Activated CD8-positive, alpha-beta memory T cell treated with anti-CD3 and anti-CD28 coated beads, Interleukin-2, amount 50 U/mL, for 1 hour (primary cell): ENCODE measurements at regions not wholly inside any gene's neighbourhood (a gene's known extent, or its start where the extent isn't known, plus 50 kb on each side); places are given as distances from the start of the nearest gene placed in this dataset.
A peak's percentile ranks its signal among the peaks of the same experiment; 100 is the strongest.
"Not testable (repeated sequence)": the region's sequence is repeated elsewhere in the genome, so short reads cannot be mapped to it uniquely, and the experiment has no call there.

ENCODE experiments used
- DNase-seq: peaks from one replicate; pipeline ENCODE4 v3.0.0-alpha.2; 2020; ENCODE audit errors: extremely low read depth

DNA sequence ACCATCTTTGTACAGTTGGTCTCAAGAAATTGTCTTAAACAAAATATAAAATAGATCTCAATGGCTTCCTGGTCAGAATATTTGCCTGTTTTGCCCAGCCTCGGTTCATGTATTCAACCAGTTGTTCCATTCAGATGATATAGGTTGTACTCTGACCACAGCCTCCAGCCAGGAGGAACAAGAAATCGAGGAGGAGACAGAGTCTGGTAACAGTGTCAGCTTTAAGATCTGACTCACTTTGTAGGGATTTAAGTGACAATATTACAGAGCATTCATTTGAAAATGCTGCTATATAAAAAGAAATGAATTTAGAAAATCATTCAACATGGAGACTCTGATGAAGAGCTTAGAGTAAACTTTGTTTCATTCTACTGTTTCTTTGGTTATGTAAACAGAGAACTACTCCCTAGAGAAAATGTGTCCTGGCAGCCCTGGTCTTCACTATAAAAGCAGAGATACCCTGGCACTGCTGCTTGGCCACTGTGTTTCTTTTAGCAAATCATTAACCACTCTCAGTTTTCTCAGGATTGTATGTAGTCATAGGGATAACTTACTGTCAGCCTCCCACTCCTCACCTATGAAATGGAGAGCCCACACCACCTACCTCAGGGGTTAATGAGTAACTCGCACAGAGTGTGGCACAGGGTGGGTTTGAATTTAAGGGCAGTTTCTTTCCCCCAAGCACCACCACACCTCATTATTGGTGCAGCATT is 53.5 kb downstream of the PAGE2 start:
- no peak for DNase-seq

DNA sequence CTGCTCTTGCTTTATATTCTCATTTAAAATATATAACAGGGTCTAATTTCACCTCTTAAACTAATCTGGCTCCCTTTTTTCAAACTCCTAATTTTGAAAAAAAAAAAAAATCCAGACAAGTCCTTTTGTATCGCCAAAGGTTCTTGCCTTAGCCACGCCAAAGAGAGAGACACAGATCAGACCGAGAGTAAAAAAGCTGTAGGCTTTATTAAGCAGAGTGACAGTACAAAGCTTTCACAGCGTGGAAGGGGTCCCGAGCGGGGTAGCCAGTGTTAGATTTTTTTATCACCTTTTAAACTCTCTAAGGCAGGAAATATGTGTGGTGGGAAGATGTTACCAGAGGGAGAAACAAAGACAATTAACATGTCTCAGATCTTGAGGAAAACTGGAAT is 54.1 kb downstream of the PAGE2 start:
- DNase-seq, result no peak

DNA sequence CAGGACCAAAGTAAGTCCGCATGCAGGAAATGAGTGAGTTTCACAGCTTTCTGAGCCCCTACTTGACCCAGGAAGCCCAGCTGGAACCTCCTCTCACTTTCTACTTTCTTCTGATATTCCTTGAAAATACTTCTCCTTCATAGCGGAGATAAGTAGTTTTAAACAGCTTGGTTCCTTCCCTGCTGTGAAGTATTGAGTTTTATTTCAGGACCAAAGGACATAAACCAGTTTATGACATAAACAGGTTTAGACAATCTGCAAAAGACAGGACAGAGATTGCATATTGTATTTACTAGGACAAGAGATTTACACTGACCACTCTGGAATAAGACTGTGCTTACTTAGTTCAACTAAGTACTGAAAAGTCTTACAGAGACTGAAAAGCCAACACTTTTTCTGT is 54.8 kb downstream of the PAGE2 start:
- DNase-seq, result no peak

DNA sequence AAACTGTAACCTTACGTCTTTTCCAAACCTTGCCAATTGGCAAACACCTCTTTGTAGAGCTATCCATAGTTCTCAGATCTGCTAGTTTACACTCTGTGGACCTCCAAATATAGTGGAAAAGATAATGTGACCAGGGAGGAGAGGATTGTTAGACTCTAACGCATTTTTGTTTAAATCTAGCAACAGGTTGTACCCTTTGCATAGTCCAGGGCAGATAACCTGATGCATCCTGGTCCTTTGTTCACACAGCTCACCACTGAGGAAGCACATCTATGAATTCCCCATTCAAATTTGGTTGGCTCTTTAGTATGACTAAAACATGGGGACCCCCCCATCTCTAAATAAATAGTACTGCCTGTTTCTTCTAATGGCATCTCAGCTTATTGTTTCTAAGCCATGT is 55.9 kb downstream of the PAGE2 start:
- no peak for DNase-seq

DNA sequence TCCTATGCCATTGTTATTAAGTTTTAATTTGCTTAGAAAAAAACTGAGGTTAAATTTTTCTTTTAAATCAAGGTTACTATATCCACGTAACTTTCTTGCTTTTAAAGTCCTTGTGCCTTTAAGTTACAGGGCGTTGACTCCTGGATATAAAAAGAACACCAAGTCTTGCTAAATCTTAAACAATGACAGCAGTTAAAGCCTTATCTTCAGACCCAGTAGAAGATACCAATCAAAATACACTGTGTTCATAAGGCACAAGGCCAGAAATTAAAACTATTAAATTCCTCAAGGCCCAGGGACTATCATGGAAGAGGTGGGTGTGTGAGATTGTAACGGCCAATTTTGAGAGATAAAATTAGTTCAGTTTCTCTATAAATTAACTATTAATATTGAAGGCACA is 60.4 kb downstream of the PAGE2 start:
- no peak for DNase-seq

DNA sequence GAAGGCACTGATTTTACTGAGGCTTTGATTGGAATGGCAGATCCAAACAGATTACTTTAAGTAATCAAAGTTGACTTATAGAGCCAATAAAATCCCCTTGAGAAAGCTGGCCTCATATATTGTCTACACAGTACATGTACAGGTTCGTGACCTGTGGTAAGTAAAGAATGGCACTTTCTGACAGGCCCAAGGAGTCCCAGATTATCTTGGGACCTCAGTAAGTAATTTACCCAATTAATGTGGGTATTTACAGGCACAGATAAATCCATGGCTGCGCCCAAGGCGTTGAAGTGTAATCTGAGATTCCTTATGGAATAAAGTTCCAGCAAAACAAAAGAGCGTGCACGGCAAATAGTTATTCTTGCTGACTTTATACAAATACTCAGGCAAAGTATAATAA is 62.4 kb downstream of the PAGE2 start:
- DNase-seq, result no peak

DNA sequence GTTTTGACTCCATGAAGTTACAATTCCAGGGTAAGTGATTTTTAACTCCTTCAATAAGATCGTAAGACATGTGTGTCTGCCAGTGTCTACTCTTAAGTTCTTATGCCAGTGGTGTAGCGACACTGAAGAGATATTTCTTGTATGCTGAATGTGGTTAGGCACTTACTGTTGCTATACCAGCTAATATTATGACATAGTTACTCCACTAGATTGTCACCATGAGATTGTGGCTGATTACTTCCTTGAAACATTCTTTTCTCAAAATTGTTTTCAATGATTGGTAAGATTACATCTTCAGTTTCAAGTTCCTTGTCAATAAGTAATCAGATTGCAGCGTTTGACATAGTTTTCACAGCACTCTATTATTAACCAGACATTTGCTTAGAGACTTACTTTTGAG is 60.6 kb upstream of the PAGE5 start:
- DNase-seq, result no peak

DNA sequence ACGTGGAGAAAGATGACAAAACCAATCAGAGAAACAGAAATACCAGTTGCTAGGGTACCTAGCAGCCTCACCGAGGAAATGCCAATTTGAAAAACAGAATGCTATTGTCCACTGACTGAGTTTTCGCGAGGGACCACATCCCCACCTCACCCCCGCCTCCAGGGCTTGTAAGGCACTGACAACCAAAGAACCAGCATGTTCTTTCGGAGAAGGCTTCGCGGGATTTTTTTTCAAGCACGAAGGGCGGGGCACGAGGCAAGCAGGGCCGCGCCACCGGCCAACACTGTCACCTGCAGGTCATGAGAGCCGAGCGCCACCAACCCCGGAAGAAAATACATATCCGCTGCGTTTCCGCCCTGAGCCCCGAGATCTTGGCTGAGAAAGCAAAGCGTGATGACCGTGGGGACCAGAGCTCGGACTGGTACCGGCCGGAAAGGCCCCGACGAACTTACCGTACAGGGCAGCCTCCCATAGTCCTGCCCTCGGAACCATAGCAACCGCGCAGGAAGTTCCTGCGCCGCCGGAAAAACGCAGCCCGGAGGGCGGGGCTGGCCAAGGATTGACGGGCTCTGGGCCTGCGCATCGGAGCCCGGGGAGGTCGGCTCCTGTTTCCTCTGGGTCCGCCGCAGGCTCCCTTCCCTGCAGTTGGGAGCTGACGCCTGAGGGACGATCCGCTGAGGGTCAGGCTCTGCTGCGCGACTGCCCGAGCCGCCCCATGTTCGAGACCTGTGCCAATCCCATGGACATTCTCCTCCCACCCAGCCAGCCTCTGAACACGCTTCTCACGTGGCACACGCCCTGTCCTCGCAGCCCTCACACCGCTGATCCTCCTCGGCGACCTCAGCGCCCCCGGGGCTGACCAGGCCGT is 59.2 kb upstream of the PAGE5 start:
- peak; percentile 78 for DNase-seq

DNA sequence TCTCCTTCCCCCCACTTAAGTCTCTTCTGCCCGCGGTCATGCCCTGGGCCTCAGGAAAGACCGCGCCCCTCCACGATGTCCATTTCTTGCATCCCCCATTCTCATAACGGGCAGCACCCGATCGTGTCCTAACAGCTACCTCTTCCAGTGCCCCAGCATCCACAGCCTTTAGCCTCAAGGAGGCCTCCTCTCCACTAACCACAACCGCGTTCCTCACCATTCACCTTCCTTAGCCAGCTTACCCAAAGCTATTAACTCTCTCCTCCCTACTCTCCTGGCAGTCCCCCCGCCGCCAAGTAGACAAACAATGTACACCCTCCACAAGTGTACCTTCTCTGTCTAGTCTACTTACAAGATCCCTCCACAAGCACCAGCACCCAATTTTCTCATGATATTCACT is 58.6 kb upstream of the PAGE5 start:
- DNase-seq, result no peak

DNA sequence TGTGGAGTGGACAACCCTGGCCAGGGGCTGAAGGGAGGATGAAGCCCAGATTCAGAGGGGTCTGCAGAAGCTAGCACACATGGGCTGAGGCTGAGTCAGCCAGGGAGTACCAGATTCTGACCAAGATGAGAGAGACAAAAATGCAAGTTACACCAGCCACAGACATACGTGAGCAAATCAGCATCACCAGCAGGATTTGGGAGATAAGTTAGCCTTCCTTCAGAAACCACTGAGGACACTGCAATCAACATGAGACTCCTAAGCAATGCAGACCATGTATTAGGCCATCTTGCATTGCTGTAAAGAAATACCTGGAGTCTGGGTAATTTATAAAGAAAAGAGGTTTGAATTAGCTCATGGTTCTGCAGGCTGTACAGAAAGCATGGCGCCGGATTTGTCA is 57.0 kb upstream of the PAGE5 start:
- no peak for DNase-seq

DNA sequence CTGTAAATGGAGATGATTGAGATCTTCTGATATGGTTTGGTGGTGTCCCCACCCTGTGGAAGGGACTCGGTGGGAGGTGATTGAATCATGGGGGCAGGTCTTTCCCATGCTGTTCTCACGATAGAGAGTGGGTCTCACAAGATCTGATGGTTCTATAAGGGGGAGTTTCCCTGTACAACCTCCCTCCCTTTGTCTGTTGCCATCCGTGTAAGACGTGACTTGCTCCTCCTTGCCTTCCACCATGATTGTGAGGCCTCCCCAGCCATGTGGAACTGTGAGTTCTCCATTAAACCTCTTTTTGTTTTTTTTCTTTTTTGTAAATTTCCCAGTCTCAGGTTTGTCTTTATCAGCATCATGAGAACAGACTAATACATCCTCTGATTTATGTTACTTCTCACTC is 55.1 kb upstream of the PAGE5 start:
- DNase-seq, result not testable (repeated sequence)

DNA sequence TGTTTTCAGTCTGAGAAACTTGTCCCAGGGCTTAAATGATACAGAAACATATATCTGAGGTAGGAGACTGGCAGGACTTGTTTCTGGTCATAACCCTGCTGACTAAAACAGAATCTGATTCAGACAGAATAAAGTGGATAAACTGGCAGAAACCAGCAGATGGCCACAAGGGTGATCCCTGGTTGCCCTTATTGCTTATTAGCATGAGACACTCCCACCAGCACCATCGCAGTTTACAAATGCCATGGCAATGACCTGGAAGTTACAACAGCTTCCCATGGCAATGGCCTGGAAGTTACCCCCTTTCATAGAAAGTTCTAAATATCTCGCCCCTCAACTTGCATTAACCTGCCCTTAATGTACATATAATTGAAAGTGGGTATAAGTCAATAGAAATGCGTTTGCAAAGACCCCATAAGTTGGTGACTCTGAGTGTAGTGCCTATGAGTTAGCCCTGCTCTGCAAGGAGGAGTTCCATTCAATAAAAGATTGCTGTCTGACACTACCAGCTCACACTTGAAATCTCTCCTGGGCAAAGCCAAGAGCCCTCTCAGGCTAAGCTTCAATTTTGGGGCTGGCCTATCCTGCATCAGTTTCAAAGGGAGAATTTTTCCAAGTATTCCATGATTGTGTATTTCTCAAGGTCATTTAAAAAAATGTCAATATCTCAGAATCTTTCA is 52.9 kb upstream of the PAGE5 start:
- DNase-seq, result no peak

DNA sequence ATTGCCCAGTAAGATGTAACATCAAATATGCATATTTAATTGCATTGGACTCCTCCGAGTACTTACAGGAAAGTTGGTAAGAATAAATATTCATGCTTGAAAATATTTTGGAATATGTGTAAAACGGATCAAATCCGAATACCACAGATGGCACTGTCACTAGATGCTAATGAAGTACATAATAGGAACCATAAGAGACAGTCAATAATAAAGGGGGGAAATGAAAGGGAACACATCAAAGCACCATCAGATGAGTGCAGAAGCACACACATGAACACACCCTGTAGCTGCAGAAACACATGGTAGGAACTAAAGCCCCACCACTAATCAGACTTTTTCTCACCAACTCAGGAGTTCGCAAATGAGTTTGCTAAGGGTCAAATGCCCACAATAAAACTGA is 52.2 kb upstream of the PAGE5 start:
- DNase-seq, result no peak

DNA sequence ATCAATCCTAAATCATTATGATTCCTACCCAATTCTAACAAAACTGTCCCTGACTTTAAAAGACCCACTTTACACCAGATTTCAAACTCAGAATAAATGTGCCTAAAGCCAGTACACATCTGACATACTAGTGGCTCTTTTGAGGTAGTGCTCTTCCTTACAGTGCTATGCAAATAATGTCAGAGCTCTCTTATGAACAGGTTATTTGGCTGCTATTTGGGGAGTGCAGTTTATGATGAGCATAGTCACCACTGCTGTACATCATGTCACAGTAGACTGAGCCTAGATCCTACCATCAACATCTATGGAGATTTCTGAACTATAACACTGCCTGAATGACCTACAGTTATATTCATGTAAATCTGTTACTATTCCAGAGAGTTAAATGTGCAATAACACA is 50.4 kb upstream of the PAGE5 start:
- DNase-seq, result no peak
